ENCODE measurements at regions not wholly inside any gene's neighbourhood (a gene's known extent, or its start where the extent isn't known, plus 50 kb on each side); places are given as distances from the start of the nearest gene placed in this dataset.

DNA sequence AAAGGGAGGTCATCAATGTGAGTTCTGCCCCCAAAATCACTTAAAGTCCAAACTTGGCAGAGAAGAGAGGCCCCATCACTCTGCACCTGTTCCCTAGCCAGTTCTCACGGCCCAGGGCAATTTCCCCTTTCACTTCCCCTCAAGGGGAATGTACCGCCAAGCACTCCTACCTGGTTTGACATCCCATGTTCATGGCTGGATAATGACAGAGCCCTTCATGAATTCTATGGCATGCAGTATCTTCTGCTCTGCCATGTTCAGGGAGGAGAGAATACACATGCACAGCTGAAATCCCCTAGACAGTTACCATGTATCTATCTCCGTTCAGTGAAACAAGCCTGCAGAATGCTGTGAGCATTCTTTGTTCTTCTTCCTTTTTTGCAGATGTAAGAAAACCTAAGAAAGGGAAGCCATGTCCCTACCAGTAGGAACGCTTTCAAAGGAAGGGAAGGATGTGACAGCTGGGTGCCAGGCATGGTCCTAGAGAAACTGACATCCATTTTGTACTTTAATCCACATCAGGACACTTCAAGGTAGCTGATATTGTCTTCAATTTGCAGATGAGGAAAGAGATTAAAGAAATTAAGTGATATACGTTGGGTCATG, 79.8 kb upstream of the ARID1B start:
- Mint-ChIP-seq H3K27ac (ENCODE audit: unreplicated experiment) (no peak overlapping the region), H3K9me3 (ENCODE audit: low read depth, unreplicated experiment) (no peaks in the 10 kb centered on the region), H3K4me3 (ENCODE audit: low read depth, unreplicated experiment) (no peak overlapping the region), H3K27me3 (ENCODE audit: unreplicated experiment) (peaks cover 9% of the 10 kb centered on the region), H3K4me1 (ENCODE audit: low read depth, unreplicated experiment) (peaks cover 20% of the 10 kb centered on the region), H3K36me3 (ENCODE audit: insufficient read depth, unreplicated experiment) (peaks cover 5% of the 10 kb centered on the region)
- DNase-seq: no peak
- no TSS peak for BruUV-seq (replicated peaks)
- TF ChIP-seq, protein P1, sequence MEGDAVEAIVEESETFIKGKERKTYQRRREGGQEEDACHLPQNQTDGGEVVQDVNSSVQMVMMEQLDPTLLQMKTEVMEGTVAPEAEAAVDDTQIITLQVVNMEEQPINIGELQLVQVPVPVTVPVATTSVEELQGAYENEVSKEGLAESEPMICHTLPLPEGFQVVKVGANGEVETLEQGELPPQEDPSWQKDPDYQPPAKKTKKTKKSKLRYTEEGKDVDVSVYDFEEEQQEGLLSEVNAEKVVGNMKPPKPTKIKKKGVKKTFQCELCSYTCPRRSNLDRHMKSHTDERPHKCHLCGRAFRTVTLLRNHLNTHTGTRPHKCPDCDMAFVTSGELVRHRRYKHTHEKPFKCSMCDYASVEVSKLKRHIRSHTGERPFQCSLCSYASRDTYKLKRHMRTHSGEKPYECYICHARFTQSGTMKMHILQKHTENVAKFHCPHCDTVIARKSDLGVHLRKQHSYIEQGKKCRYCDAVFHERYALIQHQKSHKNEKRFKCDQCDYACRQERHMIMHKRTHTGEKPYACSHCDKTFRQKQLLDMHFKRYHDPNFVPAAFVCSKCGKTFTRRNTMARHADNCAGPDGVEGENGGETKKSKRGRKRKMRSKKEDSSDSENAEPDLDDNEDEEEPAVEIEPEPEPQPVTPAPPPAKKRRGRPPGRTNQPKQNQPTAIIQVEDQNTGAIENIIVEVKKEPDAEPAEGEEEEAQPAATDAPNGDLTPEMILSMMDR (IDR thresholded peaks at IDR 0.05; ENCODE audit: unreplicated experiment): no peak
- intact Hi-C loops (cut with micrococcal nuclease; ENCODE audit: unreplicated experiment): no loop called here
- CTCF ChIA-PET: interaction anchor here (0.7 kb wide), 1 partner anchor 57 kb away, joined by 3 read pairs; no protein-coding TSS in a partner anchor

GRCh38 chr6:156695742-156696141, 81.4 kb upstream of the ARID1B start:
- CTCF ChIA-PET: no interaction called here
- H3K4me3 Mint-ChIP-seq (ENCODE audit: low read depth, unreplicated experiment): no peak overlapping the region
- TF ChIP-seq, protein P1 (IDR thresholded peaks at IDR 0.05; ENCODE audit: unreplicated experiment): no peak
- H3K9me3 Mint-ChIP-seq (ENCODE audit: low read depth, unreplicated experiment): no peaks in the 10 kb centered on the region
- intact Hi-C loops (cut with micrococcal nuclease; ENCODE audit: unreplicated experiment): no loop called here
- peaks cover 9% of the 10 kb centered on the region for H3K27me3 Mint-ChIP-seq (ENCODE audit: unreplicated experiment)
- H3K4me1 Mint-ChIP-seq (ENCODE audit: low read depth, unreplicated experiment): peaks cover 14% of the 10 kb centered on the region
- H3K36me3 Mint-ChIP-seq (ENCODE audit: insufficient read depth, unreplicated experiment): peaks cover 1% of the 10 kb centered on the region
- no TSS peak for BruUV-seq (replicated peaks)
- DNase-seq: no peak
- no peak overlapping the region for H3K27ac Mint-ChIP-seq (ENCODE audit: unreplicated experiment)

- H3K4me1 Mint-ChIP-seq (ENCODE audit: low read depth, unreplicated experiment): peaks cover 11% of the 10 kb centered on the region
- peaks cover 9% of the 10 kb centered on the region for H3K27me3 Mint-ChIP-seq (ENCODE audit: unreplicated experiment)
- TF ChIP-seq, protein P1 (IDR thresholded peaks at IDR 0.05; ENCODE audit: unreplicated experiment): no peak
- no peak overlapping the region for H3K27ac Mint-ChIP-seq (ENCODE audit: unreplicated experiment)
- CTCF ChIA-PET: no interaction called here
- no peaks in the 10 kb centered on the region for H3K9me3 Mint-ChIP-seq (ENCODE audit: low read depth, unreplicated experiment)
- no peaks in the 10 kb centered on the region for H3K36me3 Mint-ChIP-seq (ENCODE audit: insufficient read depth, unreplicated experiment)
- H3K4me3 Mint-ChIP-seq (ENCODE audit: low read depth, unreplicated experiment): no peak overlapping the region
- no peak for DNase-seq
- intact Hi-C loops (cut with micrococcal nuclease; ENCODE audit: unreplicated experiment): no loop called here
- no TSS peak for BruUV-seq (replicated peaks)
Measured at GRCh38 chr6:156694679-156695078, 82.5 kb upstream of the ARID1B start.

DNA sequence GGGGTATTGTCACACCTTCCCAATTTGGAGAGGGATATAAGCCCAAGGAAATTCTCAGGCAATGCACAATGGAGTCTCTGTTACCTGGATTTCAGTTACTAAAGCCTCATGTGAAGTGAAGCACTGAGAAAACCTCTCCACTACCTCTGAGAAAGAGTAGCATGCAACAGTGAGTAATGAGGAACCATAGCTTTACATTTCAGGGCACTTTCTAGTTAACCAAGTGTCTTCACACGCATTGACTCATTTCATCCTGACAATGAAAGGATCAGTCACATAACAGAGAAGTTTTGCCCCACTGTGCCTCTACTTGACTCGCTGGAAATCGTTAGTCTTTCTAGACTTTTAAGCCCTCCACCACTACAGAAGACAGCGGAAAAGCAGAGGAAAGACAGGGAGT, 86.2 kb upstream of the ARID1B start:
- BruUV-seq (replicated peaks): no TSS peak
- no peaks in the 10 kb centered on the region for H3K4me1 Mint-ChIP-seq (ENCODE audit: low read depth, unreplicated experiment)
- intact Hi-C loops (cut with micrococcal nuclease; ENCODE audit: unreplicated experiment): no loop called here
- DNase-seq: no peak
- no peaks in the 10 kb centered on the region for H3K27me3 Mint-ChIP-seq (ENCODE audit: unreplicated experiment)
- CTCF ChIA-PET: no interaction called here
- no peak overlapping the region for H3K27ac Mint-ChIP-seq (ENCODE audit: unreplicated experiment)
- no peak overlapping the region for H3K4me3 Mint-ChIP-seq (ENCODE audit: low read depth, unreplicated experiment)
- peaks cover 18% of the 10 kb centered on the region for H3K36me3 Mint-ChIP-seq (ENCODE audit: insufficient read depth, unreplicated experiment)
- H3K9me3 Mint-ChIP-seq (ENCODE audit: low read depth, unreplicated experiment): no peaks in the 10 kb centered on the region
- TF ChIP-seq, protein P1 (IDR thresholded peaks at IDR 0.05; ENCODE audit: unreplicated experiment): no peak
